ENCODE measurements at regions not wholly inside any gene's neighbourhood (a gene's known extent, or its start where the extent isn't known, plus 50 kb on each side); places are given as distances from the start of the nearest gene placed in this dataset.

DNA sequence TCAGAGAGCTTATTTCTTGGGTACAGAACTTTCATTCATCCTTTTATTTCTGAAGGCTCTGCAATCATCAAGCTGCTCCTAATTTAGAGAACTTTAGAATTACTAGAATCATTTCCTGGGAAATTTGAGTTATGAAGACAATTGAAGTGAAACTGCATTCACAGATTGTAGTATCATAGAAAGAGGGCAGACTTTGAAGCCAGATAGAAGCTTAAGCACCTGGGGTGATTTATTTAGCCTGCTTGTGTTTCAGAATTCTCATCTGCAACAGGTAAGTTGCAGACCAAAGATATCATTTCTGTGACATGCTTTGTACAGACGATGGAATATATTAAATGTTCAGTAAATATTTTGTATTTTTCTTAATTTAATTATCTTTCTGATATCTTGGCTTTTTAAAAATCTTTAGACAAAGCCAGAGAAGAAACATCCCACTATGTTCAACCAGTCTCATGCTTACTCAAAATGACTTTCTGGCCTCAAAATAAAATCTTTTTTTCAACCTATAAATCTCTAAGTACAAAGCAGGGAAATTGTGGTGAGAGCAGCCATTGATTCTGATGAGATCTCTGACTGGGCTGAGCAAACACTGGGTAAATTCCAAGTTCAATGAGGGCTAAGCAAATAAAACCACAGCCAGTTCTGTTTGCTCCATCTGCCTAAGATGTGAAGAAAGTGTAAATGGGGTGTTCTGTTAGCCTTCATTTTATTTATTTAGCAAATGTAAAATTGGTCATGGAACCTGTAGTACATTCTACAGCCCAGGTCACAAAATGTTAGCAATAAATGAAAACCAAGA lies 264.7 kb upstream of the CCNG1 start:
- DNase-seq (ENCODE audit: low spot score): no peak
- Histone ChIP-seq H3K27ac (no peak overlapping the region), H3K4me3 (no peak overlapping the region)
- TF ChIP-seq, protein P1, sequence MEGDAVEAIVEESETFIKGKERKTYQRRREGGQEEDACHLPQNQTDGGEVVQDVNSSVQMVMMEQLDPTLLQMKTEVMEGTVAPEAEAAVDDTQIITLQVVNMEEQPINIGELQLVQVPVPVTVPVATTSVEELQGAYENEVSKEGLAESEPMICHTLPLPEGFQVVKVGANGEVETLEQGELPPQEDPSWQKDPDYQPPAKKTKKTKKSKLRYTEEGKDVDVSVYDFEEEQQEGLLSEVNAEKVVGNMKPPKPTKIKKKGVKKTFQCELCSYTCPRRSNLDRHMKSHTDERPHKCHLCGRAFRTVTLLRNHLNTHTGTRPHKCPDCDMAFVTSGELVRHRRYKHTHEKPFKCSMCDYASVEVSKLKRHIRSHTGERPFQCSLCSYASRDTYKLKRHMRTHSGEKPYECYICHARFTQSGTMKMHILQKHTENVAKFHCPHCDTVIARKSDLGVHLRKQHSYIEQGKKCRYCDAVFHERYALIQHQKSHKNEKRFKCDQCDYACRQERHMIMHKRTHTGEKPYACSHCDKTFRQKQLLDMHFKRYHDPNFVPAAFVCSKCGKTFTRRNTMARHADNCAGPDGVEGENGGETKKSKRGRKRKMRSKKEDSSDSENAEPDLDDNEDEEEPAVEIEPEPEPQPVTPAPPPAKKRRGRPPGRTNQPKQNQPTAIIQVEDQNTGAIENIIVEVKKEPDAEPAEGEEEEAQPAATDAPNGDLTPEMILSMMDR (IDR thresholded peaks at IDR 0.05): no peak

DNA sequence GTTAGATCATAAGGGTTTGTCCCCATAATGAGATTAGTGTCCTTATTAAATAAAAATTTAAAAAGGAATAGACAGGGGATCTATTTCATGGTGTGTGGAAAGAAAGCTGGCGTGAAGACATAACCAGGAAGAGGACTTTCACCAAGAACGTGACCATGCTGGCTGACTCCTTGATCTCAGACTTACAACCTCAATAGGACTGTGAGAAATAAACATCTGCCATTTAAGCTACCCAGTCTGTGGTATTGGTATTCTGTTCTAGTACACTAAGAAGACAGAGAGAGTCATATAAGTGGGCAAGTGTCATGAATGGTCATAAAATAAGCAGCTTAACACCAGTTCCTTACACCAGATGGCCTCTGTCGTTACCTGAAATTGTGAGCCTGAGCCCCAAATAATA lies 259.4 kb upstream of the CCNG1 start:
- TF ChIP-seq, protein P1 (IDR thresholded peaks at IDR 0.05): no peak
- H3K27ac ChIP-seq: no peak overlapping the region
- H3K4me3 ChIP-seq: no peak overlapping the region

DNA sequence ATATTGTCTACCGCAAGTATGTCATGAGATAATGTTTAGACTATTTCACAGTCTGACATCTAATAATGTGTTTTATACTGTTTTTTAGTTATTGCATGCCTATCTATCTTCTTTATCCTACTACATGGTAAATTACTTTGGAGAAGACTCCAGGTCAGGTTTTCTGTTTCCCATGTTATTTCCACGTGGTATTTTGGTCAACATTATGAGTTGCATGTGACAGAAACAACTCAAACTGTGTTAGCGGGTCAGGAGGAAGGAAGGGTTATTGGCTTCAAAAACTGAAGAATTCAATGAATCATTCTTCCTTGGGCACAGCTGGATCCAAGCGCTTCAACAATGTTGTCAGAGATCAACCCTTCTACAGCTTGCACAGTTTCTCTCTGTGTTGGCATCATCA lies 252.1 kb upstream of the CCNG1 start:
- no peak for DNase-seq (ENCODE audit: low spot score)
- Histone ChIP-seq H3K4me3 (no peak overlapping the region), H3K27ac (no peak overlapping the region)
- TF ChIP-seq, protein P1 (IDR thresholded peaks at IDR 0.05): no peak

More for the DNA sequence above, 259.4 kb upstream of the CCNG1 start:
- DNase-seq (ENCODE audit: low spot score): no peak

DNA sequence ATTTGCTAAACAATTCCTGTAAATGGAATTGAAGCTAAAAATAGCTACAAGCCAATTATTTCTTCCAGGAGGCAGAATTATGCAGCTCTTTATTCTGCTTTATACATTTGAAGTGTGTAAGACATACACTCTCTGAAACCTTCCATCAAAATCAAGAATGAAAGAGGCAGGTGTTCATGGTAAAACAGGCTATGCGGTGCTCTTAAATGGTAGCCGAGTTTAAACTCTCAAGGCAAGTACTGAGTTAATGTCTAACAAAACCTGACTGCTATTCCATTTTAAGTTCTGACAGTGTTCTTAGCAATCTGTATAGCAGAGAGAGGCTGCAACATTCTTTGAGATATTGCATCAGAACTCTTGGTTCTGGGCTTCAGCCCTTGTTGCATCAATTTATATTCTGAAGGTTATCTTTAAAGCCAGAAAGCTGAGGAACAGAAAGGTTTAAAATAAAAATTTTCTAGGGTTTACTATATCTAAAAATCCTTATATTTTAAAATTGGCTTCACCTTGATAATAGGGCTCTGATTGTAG lies 248.3 kb upstream of the CCNG1 start:
- DNase-seq (ENCODE audit: low spot score): no peak

DNA sequence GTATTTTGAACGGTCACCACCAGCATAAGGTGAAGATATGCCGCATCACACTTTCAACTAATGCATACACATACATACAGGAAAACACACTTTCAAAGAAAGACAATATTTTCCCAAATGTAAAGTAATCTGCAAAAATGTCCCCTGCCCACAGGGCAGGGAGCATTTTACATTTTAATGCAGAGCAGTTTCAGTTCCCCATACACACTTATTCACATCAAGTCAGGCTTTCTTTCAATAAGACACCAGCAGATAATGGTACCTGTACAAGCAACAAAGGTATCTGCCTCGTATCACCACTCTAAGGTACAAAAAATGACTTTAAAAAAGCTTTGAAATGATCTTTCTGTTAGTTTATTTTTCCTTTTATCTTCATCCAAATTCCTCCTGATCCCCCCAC lies 247.1 kb upstream of the CCNG1 start:
- DNase-seq (ENCODE audit: low spot score): no peak
- TF ChIP-seq, protein P1 (IDR thresholded peaks at IDR 0.05): no peak
- no peak overlapping the region for H3K27ac ChIP-seq
- no peak overlapping the region for H3K4me3 ChIP-seq

More for the DNA sequence above, 248.3 kb upstream of the CCNG1 start:
- TF ChIP-seq, protein P1 (IDR thresholded peaks at IDR 0.05): no peak
- Histone ChIP-seq H3K27ac (no peak overlapping the region), H3K4me3 (no peak overlapping the region)

DNA sequence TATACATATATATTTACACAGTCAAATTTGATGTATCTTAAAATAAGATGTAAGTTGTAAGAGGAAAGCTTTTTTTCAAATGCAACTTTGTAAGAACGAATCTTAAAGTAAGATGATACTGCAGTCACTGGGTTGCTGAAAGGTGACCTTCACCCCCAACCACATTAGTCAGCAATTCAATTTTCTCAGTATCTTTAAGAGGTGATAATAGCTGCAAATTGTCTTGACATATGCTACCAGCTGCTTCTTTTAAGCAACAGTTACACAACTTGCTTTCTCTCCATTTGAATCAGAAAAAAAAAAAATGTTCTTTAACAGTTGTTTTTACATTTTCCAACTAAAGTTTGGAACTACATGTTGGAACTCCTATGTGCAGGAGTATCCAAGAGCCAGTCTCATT lies 246.6 kb upstream of the CCNG1 start:
- no peak overlapping the region for H3K27ac ChIP-seq
- TF ChIP-seq, protein P1 (IDR thresholded peaks at IDR 0.05): no peak
- no peak overlapping the region for H3K4me3 ChIP-seq
- no peak for DNase-seq (ENCODE audit: low spot score)

DNA sequence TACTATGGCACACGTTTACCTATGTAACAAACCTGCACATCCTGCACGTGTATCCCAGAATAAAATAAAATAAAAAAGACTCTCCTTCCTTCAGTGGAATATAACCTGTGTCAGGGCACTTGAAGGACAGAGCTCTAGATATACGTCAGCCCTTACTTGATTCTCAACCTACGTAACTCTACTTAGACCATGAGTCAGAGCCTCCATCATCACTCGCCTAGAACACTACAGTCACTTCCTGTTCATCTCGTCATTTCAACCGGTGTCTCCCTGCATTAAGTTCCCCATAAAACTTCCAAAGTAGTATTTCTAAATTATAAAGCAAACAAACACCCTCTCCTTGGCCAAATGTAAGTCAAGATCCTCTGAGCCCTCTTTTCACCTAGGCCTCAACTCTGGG lies 243.5 kb upstream of the CCNG1 start:
- TF ChIP-seq, protein P1 (IDR thresholded peaks at IDR 0.05): no peak
- no peak for DNase-seq (ENCODE audit: low spot score)
- no peak overlapping the region for H3K27ac ChIP-seq
- no peak overlapping the region for H3K4me3 ChIP-seq
